ENCODE measurements at regions not wholly inside any gene's neighbourhood (a gene's known extent, or its start where the extent isn't known, plus 50 kb on each side); places are given as distances from the start of the nearest gene placed in this dataset.

- no peak for DNase-seq (ENCODE audit: low read depth, low spot score)
- TF ChIP-seq YY1 (IDR thresholded peaks at IDR 0.05; ENCODE audit: insufficient read depth, insufficient read length) (no peak), ZNF274 (IDR thresholded peaks at IDR 0.05; ENCODE audit: low read depth, low read length) (no peak)
- H3K4me3 ChIP-seq (ENCODE audit: insufficient read length, low read depth): no peak overlapping the region
- no peak overlapping the region for H3K9ac ChIP-seq (ENCODE audit: insufficient read length, low read depth)
- H3K4me1 ChIP-seq (ENCODE audit: insufficient read depth, insufficient read length): peaks cover 5% of the 10 kb centered on the region
- H3K27me3 ChIP-seq (ENCODE audit: insufficient read depth, insufficient read length): no peaks in the 10 kb centered on the region
- H3K36me3 ChIP-seq (ENCODE audit: insufficient read depth, insufficient read length, low read length): no peaks in the 10 kb centered on the region
- H3K9me3 ChIP-seq (ENCODE audit: insufficient read depth, low read length): peaks cover 7% of the 10 kb centered on the region
Observed at GRCh38 chr12:124706363-124706762, 139.0 kb upstream of the NCOR2 start.

GRCh38 chr12:124705545-124706138 is 138.2 kb upstream of the NCOR2 start:
- H3K36me3 ChIP-seq (ENCODE audit: insufficient read depth, insufficient read length, low read length): no peaks in the 10 kb centered on the region
- DNase-seq (ENCODE audit: low read depth, low spot score): no peak
- H3K4me3 ChIP-seq (ENCODE audit: insufficient read length, low read depth): no peak overlapping the region
- H3K4me1 ChIP-seq (ENCODE audit: insufficient read depth, insufficient read length): peaks cover 10% of the 10 kb centered on the region
- no peak overlapping the region for H3K9ac ChIP-seq (ENCODE audit: insufficient read length, low read depth)
- TF ChIP-seq SUZ12 (IDR thresholded peaks at IDR 0.05; ENCODE audit: extremely low read depth, insufficient read depth, insufficient read length) (no peak), ZNF274 (IDR thresholded peaks at IDR 0.05; ENCODE audit: low read depth, low read length) (no peak), YY1 (IDR thresholded peaks at IDR 0.05; ENCODE audit: insufficient read depth, insufficient read length) (no peak)
- H3K27me3 ChIP-seq (ENCODE audit: insufficient read depth, insufficient read length): no peaks in the 10 kb centered on the region
- peaks cover 7% of the 10 kb centered on the region for H3K9me3 ChIP-seq (ENCODE audit: insufficient read depth, low read length)

DNA sequence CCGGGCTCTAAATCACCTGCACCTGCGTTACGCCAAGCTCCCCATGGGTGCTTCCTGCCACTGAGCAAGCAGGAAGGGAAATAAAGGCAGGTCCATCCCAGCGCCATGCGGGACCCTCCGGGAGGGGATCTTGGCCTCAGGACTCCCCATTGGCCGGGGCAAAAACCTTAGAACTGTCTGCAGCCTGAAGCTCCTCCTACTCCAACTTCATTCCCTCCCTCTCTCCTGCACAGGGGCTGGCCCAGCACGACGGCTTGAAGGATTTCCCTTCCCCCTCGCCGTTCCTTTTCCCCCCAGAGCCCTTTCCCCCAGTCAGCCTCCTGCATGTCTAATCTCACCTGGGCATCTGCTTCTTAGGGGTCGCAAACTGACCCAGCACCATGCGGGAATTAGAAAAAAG is 137.2 kb upstream of the NCOR2 start:
- Histone ChIP-seq H3K9ac (ENCODE audit: insufficient read length, low read depth) (no peak overlapping the region), H3K4me3 (ENCODE audit: insufficient read length, low read depth) (no peak overlapping the region), H3K4me1 (ENCODE audit: insufficient read depth, insufficient read length) (peaks cover 7% of the 10 kb centered on the region), H3K36me3 (ENCODE audit: insufficient read depth, insufficient read length, low read length) (no peaks in the 10 kb centered on the region), H3K9me3 (ENCODE audit: insufficient read depth, low read length) (peaks cover 7% of the 10 kb centered on the region), H3K27me3 (ENCODE audit: insufficient read depth, insufficient read length) (no peaks in the 10 kb centered on the region)
- TF ChIP-seq SUZ12 (IDR thresholded peaks at IDR 0.05; ENCODE audit: extremely low read depth, insufficient read depth, insufficient read length): no peak
- no peak for TF ChIP-seq ZNF274 (IDR thresholded peaks at IDR 0.05; ENCODE audit: low read depth, low read length)
- no peak for TF ChIP-seq YY1 (IDR thresholded peaks at IDR 0.05; ENCODE audit: insufficient read depth, insufficient read length)
- DNase-seq (ENCODE audit: low read depth, low spot score): no peak

GRCh38 chr12:124703856-124704255 is 136.4 kb upstream of the NCOR2 start:
- Histone ChIP-seq H3K9ac (ENCODE audit: insufficient read length, low read depth) (no peak overlapping the region), H3K27me3 (ENCODE audit: insufficient read depth, insufficient read length) (no peaks in the 10 kb centered on the region), H3K4me3 (ENCODE audit: insufficient read length, low read depth) (no peak overlapping the region), H3K9me3 (ENCODE audit: insufficient read depth, low read length) (peaks cover 7% of the 10 kb centered on the region), H3K4me1 (ENCODE audit: insufficient read depth, insufficient read length) (peaks cover 9% of the 10 kb centered on the region), H3K36me3 (ENCODE audit: insufficient read depth, insufficient read length, low read length) (no peaks in the 10 kb centered on the region)
- no peak for DNase-seq (ENCODE audit: low read depth, low spot score)
- TF ChIP-seq SUZ12 (IDR thresholded peaks at IDR 0.05; ENCODE audit: extremely low read depth, insufficient read depth, insufficient read length): no peak
- TF ChIP-seq YY1 (IDR thresholded peaks at IDR 0.05; ENCODE audit: insufficient read depth, insufficient read length): no peak
- no peak for TF ChIP-seq ZNF274 (IDR thresholded peaks at IDR 0.05; ENCODE audit: low read depth, low read length)

DNA sequence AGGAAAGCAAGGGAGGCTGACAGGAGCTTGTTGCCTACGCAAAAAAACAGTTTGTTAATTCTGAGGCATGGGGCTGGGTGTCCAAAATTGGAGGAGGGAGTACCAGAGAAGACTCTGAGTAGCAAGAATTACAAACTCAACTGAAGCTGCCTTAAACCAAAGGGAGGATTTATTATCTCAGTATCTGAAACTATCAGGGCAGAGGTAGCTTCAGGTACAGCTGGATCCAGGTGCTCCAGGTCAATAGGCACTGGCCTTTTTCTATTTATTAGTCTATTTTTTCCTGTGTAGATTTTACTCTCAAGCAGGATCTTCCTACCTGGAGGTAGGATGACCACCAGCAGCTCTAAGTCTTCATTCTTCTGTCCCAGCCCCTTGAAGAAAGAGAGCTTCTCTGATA is 135.3 kb upstream of the NCOR2 start:
- TF ChIP-seq YY1 (IDR thresholded peaks at IDR 0.05; ENCODE audit: insufficient read depth, insufficient read length): no peak
- peaks cover 5% of the 10 kb centered on the region for H3K9me3 ChIP-seq (ENCODE audit: insufficient read depth, low read length)
- no peak overlapping the region for H3K9ac ChIP-seq (ENCODE audit: insufficient read length, low read depth)
- DNase-seq (ENCODE audit: low read depth, low spot score): no peak
- H3K36me3 ChIP-seq (ENCODE audit: insufficient read depth, insufficient read length, low read length): no peaks in the 10 kb centered on the region
- H3K27me3 ChIP-seq (ENCODE audit: insufficient read depth, insufficient read length): no peaks in the 10 kb centered on the region
- H3K4me1 ChIP-seq (ENCODE audit: insufficient read depth, insufficient read length): peaks cover 9% of the 10 kb centered on the region
- no peak overlapping the region for H3K4me3 ChIP-seq (ENCODE audit: insufficient read length, low read depth)

GRCh38 chr12:124700810-124701592 is 133.6 kb upstream of the NCOR2 start:
- peak overlapping the region; percentile 26 for H3K9ac ChIP-seq (ENCODE audit: insufficient read length, low read depth)
- H3K4me3 ChIP-seq (ENCODE audit: insufficient read length, low read depth): no peak overlapping the region
- no peaks in the 10 kb centered on the region for H3K36me3 ChIP-seq (ENCODE audit: insufficient read depth, insufficient read length, low read length)
- TF ChIP-seq YY1 (IDR thresholded peaks at IDR 0.05; ENCODE audit: insufficient read depth, insufficient read length) (no peak), ZNF274 (IDR thresholded peaks at IDR 0.05; ENCODE audit: low read depth, low read length) (no peak), SUZ12 (IDR thresholded peaks at IDR 0.05; ENCODE audit: extremely low read depth, insufficient read depth, insufficient read length) (no peak)
- H3K9me3 ChIP-seq (ENCODE audit: insufficient read depth, low read length): no peaks in the 10 kb centered on the region
- DNase-seq (ENCODE audit: low read depth, low spot score): peak; percentile 75
- H3K4me1 ChIP-seq (ENCODE audit: insufficient read depth, insufficient read length): peaks cover 9% of the 10 kb centered on the region
- no peaks in the 10 kb centered on the region for H3K27me3 ChIP-seq (ENCODE audit: insufficient read depth, insufficient read length)

- Histone ChIP-seq H3K36me3 (ENCODE audit: insufficient read depth, insufficient read length, low read length) (no peaks in the 10 kb centered on the region), H3K9ac (ENCODE audit: insufficient read length, low read depth) (no peak overlapping the region), H3K4me3 (ENCODE audit: insufficient read length, low read depth) (no peak overlapping the region), H3K27me3 (ENCODE audit: insufficient read depth, insufficient read length) (no peaks in the 10 kb centered on the region), H3K4me1 (ENCODE audit: insufficient read depth, insufficient read length) (peaks cover 9% of the 10 kb centered on the region), H3K9me3 (ENCODE audit: insufficient read depth, low read length) (no peaks in the 10 kb centered on the region)
- TF ChIP-seq SUZ12 (IDR thresholded peaks at IDR 0.05; ENCODE audit: extremely low read depth, insufficient read depth, insufficient read length): no peak
- no peak for TF ChIP-seq ZNF274 (IDR thresholded peaks at IDR 0.05; ENCODE audit: low read depth, low read length)
- no peak for TF ChIP-seq YY1 (IDR thresholded peaks at IDR 0.05; ENCODE audit: insufficient read depth, insufficient read length)
- no peak for DNase-seq (ENCODE audit: low read depth, low spot score)
Observed at GRCh38 chr12:124699909-124700308, 132.5 kb upstream of the NCOR2 start.
